ENCODE measurements at regions not wholly inside any gene's neighbourhood (a gene's known extent, or its start where the extent isn't known, plus 50 kb on each side); places are given as distances from the start of the nearest gene placed in this dataset.
"Not testable (repeated sequence)": the region's sequence is repeated elsewhere in the genome, so short reads cannot be mapped to it uniquely, and the experiment has no call there.

DNA sequence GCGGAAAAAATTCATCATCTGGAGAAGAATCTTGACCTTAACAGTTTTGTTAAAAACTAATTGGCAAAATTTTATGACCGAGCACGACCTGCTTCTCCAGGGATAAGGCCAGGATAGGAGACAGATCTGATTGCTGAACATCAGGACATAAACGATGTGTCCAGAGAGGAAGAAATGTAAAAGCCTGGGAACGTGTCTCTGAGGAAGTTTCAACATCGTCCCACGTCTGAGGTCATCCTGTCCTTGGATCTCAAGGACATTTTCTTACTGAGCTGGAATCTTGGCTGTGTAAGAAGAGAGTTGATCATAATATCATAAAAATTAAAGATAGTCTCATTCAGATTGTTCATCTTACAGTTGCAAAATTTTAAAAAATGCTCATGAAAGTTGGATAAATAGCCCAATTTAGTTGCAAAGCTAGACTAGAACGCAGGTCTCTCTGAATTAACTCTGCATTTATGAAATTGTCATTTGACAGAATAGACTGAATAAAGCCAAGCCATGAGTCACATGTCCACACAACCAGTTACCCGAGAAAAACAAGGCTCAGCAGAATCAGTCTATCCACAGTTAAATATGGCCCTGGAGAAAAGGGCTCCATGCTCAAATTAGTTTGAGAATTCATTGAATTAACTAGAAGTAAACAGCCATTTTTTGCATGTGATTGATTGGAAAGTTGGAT is 120.0 kb upstream of the EGFR start:
- no peak for DNase-seq

DNA sequence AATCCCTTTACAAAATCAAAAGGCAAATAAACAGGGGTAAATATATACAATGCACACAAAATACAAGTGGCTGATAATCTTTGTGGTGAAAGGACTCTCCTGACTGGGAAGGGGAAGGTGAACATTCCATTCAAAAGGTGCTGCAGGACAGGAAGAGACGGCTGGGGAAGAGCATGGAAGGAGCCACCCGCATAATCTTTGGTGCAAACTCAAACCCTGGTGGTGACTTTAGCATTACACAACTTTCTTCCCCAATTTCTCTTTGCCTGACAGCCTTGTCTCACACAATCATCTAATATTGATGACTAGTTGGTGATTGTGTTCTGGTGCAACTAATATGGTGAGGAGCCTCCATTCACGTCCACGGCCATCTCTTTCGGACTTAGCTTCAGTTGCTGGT is 117.0 kb upstream of the EGFR start:
- DNase-seq = no peak

DNA sequence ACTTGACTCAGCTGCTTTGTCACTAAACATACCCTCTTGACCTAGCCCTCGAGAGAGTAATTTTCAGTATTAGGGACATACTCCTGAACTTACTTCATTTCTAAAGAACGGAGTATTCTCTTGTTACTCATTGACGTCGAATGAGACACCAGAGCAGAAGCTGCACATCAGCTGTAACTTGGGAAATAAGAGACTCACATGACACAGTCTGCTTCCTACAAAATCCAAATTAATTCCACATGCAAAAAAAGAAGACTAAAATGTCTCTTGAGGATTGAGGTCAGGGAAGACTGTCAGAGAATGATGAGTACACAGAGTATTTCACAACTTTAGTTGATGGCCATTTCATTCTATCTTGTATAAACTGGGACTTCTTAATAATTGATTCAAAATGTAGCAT is 114.7 kb upstream of the EGFR start:
- DNase-seq = no peak

DNA sequence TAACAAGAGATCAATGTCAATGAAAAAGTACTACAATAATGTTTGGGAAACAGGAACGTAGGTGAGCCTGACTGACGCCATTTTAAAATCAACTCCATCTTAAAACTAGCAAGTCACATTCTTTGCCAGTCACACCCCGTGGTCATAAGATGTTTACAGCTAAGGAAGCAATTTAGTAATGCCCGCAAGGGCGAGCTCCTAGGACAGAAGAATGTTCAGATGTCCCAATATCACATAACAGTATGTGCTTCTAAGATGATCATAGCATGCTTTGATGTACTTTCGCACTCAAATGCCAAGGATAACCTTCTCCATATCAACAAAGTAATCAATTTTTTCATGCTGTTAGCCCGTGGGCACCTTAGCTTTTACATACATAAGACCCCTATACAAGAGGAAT is 113.8 kb upstream of the EGFR start:
- no peak for DNase-seq

DNA sequence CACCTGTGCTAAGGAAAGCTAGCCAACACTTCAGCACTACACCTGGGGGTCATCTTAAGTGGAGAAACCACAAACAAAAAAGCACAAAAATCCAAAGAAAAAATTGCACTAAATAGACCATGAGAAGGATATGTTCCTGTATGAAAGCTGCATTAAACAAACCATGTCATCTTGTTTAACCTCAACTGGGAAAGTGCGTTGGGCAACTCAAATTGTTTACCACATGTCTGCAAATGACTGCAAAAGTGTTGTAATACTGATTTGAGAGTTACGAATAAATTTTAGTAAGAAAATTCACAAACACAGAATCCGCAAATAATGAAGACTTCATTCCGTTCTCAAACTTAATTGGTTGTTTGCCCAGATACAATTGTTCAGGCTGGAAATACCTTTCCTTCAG is 111.9 kb upstream of the EGFR start:
- no peak for DNase-seq

DNA sequence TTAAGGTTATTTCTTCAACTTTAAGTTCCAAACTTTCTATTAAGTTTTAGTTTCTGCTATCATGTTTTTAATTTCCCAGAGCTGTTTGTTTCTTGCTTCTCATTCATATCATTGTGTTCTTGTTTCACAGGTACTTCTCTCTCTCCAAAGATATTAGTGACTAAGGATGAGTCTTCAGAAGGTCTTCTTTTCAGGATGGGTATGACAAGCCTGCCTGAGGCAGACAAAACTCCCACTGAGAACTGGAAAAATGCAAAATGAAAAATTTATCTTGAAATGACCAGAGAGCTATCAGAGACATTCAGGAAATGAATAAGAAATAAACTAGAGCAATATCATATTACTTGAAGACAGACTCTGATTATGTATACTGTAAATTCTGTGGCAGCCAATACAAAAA is 110.8 kb upstream of the EGFR start:
- DNase-seq = no peak

DNA sequence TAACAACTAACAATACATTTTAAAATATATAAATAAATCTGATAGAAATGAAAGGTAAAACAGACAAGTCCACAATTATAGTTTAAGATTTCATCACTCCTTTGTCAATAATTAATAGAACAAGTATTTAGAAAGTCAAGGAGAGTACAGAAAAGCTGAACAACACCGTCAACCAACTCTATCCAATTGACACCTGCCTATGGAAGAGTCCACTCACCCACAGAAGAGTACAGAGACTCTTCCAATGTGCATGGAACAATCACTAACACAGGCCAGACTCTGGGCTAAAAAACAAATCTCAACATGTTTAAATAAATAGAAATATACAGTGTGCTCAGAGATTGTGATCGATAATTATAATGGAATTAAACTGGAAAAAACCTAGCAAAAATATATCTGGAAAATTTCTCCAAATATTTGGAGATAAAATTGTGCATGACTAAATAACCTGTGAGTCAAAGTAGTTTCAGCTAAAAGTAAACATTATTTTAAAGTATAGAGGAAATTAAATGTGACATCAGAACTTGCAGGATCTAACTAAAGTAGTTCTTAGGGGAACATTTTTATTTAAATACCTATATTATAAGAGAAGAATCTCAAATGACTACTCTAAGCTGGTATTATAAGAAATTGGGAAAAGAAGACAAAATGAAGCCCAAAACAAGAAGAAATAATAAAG is 109.9 kb upstream of the EGFR start:
- no peak for DNase-seq

DNA sequence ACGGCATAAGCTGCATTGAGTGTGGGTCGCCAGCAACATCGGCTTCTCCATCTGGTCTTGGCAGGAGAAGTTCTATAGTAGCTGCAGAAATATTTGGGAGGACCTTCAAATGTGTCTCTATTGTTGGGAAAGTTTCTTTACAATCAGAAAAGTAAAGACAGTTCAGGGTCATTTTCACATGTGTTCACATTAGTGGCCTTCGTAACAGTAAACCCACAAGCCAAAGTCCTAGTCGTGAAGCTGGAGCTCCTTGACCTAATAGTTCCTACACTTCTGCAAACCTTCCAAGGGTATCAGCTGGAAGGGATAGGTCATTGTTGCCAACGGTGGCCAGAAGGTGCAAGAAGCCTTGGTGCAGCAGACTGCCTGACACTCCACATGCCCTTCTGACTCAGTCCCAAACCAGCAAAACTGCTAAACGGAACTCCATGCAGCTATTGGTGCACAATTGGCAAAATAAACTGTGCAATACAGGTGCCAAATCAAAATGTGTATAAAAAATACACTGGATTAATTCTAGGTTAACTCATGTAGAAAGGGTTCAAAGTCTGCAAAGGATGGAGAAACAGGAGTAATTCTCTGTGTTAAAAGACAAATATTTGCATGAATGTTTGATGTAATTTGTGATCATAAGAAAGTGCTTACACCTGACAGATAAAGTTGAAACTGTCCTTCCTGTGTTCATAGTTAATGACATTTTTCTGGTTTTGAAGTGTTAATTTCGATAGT is 102.8 kb upstream of the EGFR start:
- DNase-seq = no peak

DNA sequence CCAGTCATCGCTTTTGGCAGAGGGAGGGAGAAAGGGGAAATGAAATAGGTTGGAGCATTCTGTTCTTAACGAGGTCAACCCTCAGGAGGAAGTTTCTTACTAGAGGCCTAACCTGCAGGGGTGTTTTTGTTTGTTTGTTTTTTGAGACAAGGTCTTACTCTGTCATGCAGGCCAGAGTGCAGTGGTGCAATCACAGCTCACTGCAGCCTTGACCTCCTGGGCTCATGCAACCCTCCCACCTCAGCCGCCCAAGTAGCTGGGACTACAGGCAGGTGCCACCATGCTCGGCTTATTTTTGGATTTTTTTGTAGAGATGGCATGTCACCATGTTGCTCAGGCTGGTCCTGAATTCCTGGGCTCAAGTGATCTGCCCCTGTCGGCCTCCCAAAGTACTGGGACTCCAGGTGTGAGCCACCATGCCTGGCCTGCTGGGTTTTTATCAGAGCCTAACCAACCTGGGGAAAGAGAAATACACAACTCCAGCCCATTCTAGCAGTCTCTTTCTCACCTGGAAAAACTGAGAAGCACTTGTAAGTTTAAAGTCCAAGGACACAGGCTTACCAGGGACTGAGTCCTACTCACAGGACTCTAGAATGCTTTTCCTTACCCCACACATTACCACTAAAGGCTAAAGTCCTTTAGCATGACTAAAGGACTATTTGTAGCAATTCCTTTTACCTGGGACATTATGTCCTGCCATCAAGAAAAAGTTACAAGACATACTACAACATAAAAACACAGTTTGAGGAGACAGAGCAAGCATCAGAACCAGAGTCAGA is 101.0 kb upstream of the EGFR start:
- no peak for DNase-seq

DNA sequence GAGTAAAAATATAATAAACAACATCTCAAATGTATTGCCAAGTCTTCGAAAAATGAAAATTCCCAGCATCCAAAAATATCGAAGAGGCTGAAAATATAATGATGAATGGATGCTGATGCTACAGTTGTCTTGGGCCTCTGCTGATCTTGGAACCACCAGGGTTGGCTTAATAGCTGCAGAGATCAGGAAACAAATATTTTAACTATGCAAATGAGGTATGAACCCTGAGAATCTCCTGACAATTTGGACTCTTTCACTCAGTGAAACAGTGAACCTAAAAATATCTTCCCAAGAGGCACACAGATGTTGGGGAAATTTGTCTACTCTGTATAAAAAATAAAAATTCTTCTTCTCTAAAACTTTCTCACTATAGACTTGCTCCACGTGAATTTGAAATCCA is 97.7 kb upstream of the EGFR start:
- no peak for DNase-seq

DNA sequence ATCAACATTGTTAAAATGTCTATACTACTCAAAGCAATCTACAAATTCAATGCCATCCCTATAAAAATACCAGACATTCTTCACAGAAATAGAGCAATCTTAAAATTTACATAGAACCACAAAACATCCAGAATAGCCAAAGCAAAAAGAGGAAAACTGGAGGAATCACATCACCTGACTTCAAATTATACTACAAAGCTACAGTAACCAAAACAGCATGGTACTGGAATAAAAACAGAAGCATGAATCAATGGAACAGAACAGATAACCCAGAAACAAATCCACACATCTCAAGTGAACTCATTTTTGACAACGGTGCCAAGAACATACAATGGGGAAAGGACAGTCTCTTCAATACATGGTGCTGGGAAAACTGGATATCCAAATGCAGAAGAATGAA is 87.3 kb upstream of the EGFR start:
- no peak for DNase-seq

DNA sequence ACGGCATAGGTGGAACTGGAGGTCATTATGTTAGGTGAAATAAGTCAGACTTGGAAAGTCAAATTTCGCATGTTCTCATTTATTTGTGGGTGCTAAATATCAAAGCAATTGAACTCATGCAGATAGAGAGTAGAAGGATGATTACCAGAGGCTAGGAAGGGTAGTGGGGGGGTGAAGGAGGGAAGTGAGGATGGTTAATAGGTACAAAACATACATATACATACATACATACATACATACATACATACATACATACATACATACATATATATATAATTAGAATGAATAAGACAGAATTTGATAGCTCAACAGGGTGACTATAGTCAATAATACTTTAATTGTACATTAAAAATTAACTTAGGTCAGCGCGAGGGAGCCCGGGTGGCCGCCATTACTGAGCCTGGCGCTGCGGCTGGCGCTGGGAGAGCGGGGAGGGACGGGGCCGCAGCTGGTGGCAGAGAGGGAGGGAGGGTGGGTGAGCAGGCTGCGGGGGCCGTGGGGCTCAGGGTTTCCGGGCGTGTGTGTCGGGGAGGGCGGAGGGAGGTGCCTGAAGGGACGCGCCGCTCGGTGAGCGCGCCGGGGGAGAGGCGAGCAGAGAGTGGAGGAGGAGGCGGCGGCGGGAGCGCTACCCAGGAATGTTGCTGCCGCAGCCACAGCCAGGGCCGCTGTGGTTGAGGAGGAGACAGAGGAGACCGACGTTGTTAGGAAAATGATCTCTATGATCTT is 85.8 kb upstream of the EGFR start:
- peak in 10 of 14 donors; percentile 23 to 74 (median 50) for DNase-seq

DNA sequence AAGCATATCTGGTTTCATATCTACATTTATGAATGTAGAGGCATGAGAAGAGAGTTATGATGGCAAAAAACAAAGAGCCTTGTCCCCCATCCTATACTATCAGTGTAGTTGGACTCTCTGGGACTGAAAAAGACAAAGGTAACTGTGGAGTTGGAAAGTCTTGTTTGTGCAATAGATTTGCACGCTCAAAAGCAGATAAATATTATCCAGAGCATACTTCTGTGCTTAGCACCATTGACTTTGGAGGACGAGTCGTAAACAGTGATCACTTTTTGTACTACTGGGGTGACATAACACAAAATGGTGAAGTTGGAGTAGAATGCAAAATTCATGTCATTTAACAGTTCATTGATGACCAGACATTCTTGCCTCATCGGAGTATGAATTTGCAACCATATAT is 85.2 kb upstream of the EGFR start:
- no peak for DNase-seq

DNA sequence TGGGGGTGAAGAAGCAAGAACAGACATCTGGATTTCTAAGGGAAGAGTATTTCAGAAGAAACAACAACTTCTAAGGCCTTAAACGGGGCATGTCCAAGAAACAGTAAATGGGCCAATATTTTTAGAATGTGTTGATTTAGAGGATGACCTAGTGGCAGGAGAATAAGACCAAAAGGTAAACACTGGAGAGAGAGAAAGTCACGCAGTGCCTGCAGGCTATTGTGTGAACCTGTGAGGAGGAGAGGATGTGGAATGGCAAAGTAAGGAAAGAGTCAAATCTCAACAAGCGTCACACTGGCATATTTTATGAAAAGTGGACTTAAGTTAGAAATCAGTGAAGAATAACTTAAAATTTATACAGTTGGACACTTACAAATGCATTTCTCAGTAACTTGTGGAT is 78.1 kb upstream of the EGFR start:
- DNase-seq = no peak

DNA sequence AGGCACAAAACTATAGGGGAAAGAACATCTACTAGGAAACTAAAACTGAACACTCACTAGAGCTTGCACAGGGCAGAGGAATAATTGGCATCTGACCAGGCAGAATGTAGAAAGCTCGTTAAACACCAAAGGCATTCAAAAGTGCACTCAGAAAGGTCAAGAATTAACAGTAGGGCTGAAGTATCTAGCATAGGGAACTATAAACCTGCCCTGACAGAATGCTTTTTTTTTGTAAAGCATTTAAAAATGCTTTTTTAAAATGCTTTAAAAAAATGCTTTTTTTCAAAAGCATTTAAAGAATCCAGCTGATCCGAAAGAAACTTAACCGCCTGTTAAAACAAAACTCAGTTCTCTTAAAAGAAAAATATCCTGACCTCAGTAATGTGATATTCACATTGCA is 74.6 kb upstream of the EGFR start:
- DNase-seq = no peak

DNA sequence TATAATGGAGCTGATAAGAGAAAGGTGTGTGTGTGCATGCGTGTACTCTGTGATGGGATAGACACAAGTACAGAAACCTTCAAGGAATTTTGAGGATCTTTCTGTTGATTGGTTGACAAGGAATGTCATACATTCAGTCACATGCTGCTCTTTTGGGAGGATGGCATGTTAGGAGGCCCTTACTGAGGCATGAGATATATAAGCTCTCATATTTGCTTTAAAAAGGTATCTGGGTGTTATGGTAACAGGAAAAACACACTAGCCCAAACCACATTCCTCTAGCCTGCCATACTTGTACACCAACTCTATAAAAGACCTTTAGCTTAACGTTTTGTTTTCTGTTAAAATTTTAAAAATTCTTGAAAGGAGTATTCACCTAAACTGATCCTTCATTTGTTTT is 72.5 kb upstream of the EGFR start:
- no peak for DNase-seq

DNA sequence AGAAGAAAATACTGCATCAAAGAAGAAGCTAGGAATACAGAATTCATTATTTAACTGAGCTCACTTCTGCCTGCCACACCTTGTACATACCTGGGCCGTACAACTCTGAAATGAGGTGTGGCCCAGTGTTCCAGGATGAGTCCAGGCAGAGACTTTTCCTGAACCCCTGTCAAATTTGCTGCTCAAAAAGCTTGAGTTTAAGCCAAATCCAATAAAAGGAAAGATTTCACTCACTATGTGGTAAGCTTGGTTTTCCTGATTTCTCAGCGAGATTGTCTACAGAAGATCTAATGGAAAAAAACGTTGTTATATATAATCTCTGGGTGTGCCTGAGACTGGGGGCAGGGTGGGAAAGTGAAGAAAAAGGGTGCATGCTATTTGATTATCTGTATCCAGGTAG is 72.1 kb upstream of the EGFR start:
- no peak for DNase-seq

DNA sequence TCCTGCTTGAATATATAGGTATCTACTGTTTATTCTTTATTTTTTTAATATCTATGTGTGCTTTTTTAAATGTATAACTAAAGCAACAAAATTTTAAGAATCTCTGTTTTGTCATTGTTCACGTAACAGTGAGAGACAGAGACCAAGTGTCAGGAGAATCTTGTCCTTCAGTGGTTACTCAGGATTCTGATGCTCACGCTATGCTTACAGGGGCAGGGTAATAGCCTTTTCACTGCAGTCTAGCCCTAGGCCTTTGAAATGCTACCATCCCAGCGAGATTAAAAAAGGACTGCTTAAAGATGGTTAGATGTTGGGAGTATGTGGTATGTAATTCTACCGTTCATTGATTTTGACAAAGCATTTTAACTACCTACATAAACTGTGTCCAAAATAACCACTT is 71.6 kb upstream of the EGFR start:
- DNase-seq = no peak

DNA sequence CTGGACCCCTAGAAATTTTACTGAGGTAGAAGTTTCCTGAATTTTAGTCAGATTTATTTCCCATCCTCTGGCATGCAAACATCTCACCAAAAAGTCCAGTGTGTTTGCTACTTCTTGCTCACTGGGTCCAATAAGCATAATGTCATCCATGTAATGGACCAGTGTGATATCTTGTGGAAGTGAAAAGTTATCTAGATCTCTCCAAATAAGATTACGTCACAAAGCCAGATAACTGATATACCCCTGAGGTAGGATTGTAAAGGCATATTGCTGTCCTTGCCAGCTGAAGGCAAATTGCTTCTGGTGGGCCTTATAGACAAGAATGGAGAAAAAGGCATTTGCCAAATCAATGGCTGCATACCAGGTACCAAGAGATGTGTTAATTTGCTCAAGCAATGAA is 69.3 kb upstream of the EGFR start:
- DNase-seq = not testable (repeated sequence)

DNA sequence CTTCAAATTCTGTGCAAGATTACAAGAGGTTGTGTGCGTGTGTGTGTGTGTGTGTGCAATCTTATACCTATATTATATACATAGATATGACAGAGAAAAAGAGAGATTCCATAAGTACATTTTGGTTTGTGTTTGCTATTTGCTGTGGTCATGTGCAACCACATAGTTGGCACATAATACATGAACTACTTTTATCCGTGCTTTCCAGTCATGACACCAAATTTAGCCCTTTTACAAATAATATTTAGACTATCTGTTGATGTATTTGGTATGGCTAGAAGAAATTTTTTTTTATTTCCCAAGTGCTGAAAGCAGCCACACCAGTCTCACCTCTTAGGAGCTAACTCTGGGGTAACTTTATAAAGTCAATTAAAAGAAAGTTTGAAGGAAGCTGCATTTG is 63.5 kb upstream of the EGFR start:
- no peak for DNase-seq

DNA sequence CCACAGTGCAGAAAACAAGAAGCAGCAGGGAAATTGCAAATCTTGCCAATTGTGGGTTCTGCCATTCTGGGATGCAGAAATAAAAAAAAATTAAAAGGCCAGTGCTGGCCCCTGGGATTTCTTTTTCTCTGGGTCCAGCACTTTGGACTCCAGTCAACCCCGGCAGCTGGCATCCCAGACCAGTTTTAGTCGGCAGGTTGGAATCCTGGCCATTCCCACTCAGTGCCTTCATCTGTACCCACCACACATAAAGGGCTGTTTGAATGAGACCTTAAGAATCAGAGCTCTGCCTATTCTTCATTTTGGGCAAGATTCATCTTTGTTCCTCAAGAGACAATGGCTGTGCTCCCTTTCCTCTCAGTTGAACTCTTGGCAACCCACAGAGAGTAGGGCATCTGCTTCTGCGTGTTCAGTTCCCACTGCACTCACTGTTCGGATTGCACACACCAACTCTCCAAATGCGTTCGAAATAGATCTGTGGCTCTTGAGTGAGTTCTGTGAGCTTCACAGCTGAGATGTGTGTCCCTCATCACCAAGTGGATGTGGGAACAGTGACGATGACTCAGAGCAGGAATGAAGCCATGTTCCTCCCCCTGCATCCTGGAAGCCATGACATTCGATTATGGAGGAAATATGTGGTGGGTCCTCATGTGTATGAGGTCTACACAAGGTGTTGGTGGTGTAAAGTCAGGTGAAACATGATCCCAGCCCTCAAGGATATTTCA is 63.0 kb upstream of the EGFR start:
- peak in 3 of 14 donors; percentile 6 to 16 (median 9) for DNase-seq

DNA sequence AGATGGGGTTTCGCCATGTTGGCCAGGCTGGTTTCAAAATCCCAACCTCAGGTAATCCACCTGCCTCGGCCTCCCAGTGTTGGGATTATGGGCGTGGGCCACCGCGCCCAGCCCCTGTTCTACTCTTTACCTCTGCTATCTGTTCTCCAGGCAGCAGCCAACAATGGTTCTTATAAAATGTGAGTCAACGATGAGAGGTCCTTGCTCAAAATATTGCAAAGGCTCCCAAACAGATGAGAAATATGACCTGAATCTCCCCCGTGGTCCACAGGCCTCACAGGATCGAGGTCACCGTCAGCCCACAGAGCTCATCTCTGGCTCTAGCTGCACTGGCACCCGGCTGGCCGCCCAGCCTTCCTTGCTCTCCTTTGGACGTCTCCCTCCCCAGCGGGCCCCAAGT is 62.0 kb upstream of the EGFR start:
- DNase-seq = no peak
